Ishikawa (cell line): ENCODE measurements at regions not wholly inside any gene's neighbourhood (a gene's known extent, or its start where the extent isn't known, plus 50 kb on each side); places are given as distances from the start of the nearest gene placed in this dataset.

ENCODE experiments used
- CEBPB ChIP-seq: IDR thresholded peaks from 2 replicates; pipeline ENCODE4 v1.6.1; 2012
- CREB1 ChIP-seq: IDR thresholded peaks from 2 replicates; pipeline ENCODE4 v1.6.1; 2012; ENCODE audit warnings: low read depth
- EP300 ChIP-seq: IDR thresholded peaks from 2 replicates; pipeline ENCODE4 v1.6.1; 2012; ENCODE audit warnings: borderline replicate concordance
- FOXM1 ChIP-seq: IDR thresholded peaks from 2 replicates; pipeline ENCODE4 v1.6.1; 2012; ENCODE audit warnings: low read depth, borderline replicate concordance
- NFIC ChIP-seq: IDR thresholded peaks from 2 replicates; pipeline ENCODE4 v1.6.1; 2012
- RAD21 ChIP-seq: IDR thresholded peaks from 2 replicates; pipeline ENCODE4 v1.6.1; 2012; ENCODE audit warnings: low read depth
- TAF1 ChIP-seq: IDR thresholded peaks from 2 replicates; pipeline ENCODE4 v1.6.1; 2012; ENCODE audit warnings: low read depth, mild to moderate bottlenecking
- TCF12 ChIP-seq: IDR thresholded peaks from 2 replicates; pipeline ENCODE4 v1.6.1; 2012; ENCODE audit warnings: low read depth
- YY1 ChIP-seq: IDR thresholded peaks from 2 replicates; pipeline ENCODE4 v1.6.1; 2012; ENCODE audit warnings: low read depth
- ZBTB7A ChIP-seq: IDR thresholded peaks from 2 replicates; pipeline ENCODE4 v1.6.1; 2012; ENCODE audit warnings: low read depth
- TF ChIP-seq, protein P1 (sequence below): IDR thresholded peaks from 2 replicates; pipeline ENCODE4 v1.6.1; 2012
- TF ChIP-seq, protein P2 (sequence below): IDR thresholded peaks from 2 replicates; pipeline ENCODE4 v1.6.1; 2012; ENCODE audit warnings: low read depth, mild to moderate bottlenecking
- TF ChIP-seq, protein P3 (sequence below): IDR thresholded peaks from 2 replicates; pipeline ENCODE4 v1.6.1; 2012

DNA sequence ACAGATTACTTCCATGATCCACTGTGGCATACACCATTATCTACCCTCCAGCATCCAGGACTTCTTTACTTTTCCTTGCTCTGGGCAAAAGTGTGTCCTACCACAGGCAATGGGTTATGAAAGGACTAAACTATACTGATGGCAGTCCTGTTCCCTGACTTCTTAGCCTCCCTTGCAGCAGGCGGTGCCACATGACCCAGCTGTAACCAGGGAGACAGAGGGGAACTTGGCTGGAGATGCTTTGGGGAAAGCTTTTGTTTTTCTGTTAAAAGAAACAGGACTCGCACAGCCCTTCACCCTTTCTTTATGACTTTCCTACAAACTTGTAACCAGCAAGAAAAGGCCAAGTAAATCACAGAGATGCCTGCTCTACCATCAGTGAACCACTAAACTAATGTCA is 394.4 kb downstream of the PCNX1 start:
- TF ChIP-seq TCF12 (no peak), YY1 (no peak), RAD21 (no peak), NFIC (no peak), EP300 (no peak), CREB1 (no peak), FOXM1 (no peak), TAF1 (no peak), ZBTB7A (no peak), CEBPB (no peak)
- TF ChIP-seq, protein P1, sequence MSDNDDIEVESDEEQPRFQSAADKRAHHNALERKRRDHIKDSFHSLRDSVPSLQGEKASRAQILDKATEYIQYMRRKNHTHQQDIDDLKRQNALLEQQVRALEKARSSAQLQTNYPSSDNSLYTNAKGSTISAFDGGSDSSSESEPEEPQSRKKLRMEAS: no peak
- TF ChIP-seq, protein P2, sequence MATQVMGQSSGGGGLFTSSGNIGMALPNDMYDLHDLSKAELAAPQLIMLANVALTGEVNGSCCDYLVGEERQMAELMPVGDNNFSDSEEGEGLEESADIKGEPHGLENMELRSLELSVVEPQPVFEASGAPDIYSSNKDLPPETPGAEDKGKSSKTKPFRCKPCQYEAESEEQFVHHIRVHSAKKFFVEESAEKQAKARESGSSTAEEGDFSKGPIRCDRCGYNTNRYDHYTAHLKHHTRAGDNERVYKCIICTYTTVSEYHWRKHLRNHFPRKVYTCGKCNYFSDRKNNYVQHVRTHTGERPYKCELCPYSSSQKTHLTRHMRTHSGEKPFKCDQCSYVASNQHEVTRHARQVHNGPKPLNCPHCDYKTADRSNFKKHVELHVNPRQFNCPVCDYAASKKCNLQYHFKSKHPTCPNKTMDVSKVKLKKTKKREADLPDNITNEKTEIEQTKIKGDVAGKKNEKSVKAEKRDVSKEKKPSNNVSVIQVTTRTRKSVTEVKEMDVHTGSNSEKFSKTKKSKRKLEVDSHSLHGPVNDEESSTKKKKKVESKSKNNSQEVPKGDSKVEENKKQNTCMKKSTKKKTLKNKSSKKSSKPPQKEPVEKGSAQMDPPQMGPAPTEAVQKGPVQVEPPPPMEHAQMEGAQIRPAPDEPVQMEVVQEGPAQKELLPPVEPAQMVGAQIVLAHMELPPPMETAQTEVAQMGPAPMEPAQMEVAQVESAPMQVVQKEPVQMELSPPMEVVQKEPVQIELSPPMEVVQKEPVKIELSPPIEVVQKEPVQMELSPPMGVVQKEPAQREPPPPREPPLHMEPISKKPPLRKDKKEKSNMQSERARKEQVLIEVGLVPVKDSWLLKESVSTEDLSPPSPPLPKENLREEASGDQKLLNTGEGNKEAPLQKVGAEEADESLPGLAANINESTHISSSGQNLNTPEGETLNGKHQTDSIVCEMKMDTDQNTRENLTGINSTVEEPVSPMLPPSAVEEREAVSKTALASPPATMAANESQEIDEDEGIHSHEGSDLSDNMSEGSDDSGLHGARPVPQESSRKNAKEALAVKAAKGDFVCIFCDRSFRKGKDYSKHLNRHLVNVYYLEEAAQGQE: no peak
- TF ChIP-seq, protein P3, sequence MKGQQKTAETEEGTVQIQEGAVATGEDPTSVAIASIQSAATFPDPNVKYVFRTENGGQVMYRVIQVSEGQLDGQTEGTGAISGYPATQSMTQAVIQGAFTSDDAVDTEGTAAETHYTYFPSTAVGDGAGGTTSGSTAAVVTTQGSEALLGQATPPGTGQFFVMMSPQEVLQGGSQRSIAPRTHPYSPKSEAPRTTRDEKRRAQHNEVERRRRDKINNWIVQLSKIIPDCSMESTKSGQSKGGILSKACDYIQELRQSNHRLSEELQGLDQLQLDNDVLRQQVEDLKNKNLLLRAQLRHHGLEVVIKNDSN: no peak
